ENCODE measurements at regions not wholly inside any gene's neighbourhood (a gene's known extent, or its start where the extent isn't known, plus 50 kb on each side); places are given as distances from the start of the nearest gene placed in this dataset.

- Histone ChIP-seq H2BK5ac (ENCODE audit: low read length) (no peak overlapping the region), H3K14ac (ENCODE audit: low read length) (no peak overlapping the region), H2AK5ac (ENCODE audit: low read depth, low read length) (no peak overlapping the region), H3K4me2 (ENCODE audit: insufficient read depth, low read length, poor library complexity, severe bottlenecking) (no peak overlapping the region), H4K91ac (ENCODE audit: low read depth, low read length, poor library complexity) (no peak overlapping the region), H2AFZ (ENCODE audit: low read length) (no peak overlapping the region), H3K9ac (ENCODE audit: low read depth, low read length, poor library complexity) (no peak overlapping the region), H4K8ac (ENCODE audit: low read depth, low read length) (no peak overlapping the region), H3K4me3 (ENCODE audit: low read length in 2 of 2) (no peak overlapping the region), H3K18ac (ENCODE audit: low read length) (no peak overlapping the region), H3K36me3 (replicated peaks in 1 of 2; ENCODE audit: control insufficient read depth in 2 of 2, insufficient read depth in 2 of 2, low read length in 2 of 2) (no peaks in the 10 kb centered on the region), H3K23ac (ENCODE audit: low read depth, low read length, poor library complexity) (no peak overlapping the region), H3K9me3 (replicated peaks in 1 of 2; ENCODE audit: control insufficient read depth in 2 of 2, insufficient read depth in 1 of 2, low read depth in 1 of 2, low read length in 2 of 2) (no peaks in the 10 kb centered on the region), H2BK12ac (ENCODE audit: low read length) (no peak overlapping the region), H2BK120ac (ENCODE audit: low read depth, low read length) (no peak overlapping the region), H3K27me3 (ENCODE audit: control insufficient read depth in 3 of 3, insufficient read depth in 3 of 3, low read depth in 1 of 3, low read length in 3 of 3) (no peaks in the 10 kb centered on the region), H3K79me1 (ENCODE audit: low read depth, low read length) (no peaks in the 10 kb centered on the region), H3K4me1 (ENCODE audit: control insufficient read depth in 2 of 2, insufficient read depth in 1 of 2, low read depth in 1 of 2, low read length in 2 of 2) (no peaks in the 10 kb centered on the region), H3K4ac (ENCODE audit: low read length) (no peak overlapping the region), H3K27ac (replicated peaks; ENCODE audit: low read length) (no peak overlapping the region), H2BK15ac (ENCODE audit: low read length) (no peak overlapping the region)
- no peak for DNase-seq (ENCODE audit: low spot score)
- WGBS, 2 donors (ENCODE audit: extremely low coverage in 2 of 2, insufficient read length in 2 of 2, insufficient replicate concordance in 1 of 2): no CpG with 5 or more reads among the region's 3 CpGs
Observed at GRCh38 chr5:52582313-52582712, 205.4 kb upstream of the ITGA1 start.

DNA sequence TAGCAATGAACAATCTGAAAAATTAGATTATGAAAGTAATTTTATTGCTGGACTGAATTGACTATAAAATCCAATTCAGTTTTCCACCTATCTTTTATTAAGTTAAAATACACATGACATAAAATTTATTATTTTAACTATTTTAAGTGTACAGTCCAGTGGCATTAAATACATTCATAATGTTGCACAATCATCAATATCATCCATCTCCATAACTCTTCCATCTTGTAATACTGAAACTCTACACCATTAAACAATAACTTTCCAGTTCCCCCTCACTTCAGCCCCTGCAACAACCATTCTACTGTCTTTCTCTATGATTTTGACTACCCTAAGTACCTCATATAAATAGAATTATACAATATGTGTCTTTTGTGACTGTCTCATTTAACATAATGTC is 200.6 kb upstream of the ITGA1 start:
- Histone ChIP-seq H3K4me3 (ENCODE audit: low read length in 2 of 2) (no peak overlapping the region), H4K91ac (ENCODE audit: low read depth, low read length, poor library complexity) (no peak overlapping the region), H3K9ac (ENCODE audit: low read depth, low read length, poor library complexity) (no peak overlapping the region), H3K27ac (replicated peaks; ENCODE audit: low read length) (no peak overlapping the region), H3K23ac (ENCODE audit: low read depth, low read length, poor library complexity) (no peak overlapping the region), H3K36me3 (replicated peaks in 1 of 2; ENCODE audit: control insufficient read depth in 2 of 2, insufficient read depth in 2 of 2, low read length in 2 of 2) (no peaks in the 10 kb centered on the region), H3K79me1 (ENCODE audit: low read depth, low read length) (no peaks in the 10 kb centered on the region), H3K18ac (ENCODE audit: low read length) (no peak overlapping the region), H3K14ac (ENCODE audit: low read length) (no peak overlapping the region), H2AK5ac (ENCODE audit: low read depth, low read length) (no peak overlapping the region), H3K9me3 (replicated peaks in 1 of 2; ENCODE audit: control insufficient read depth in 2 of 2, insufficient read depth in 1 of 2, low read depth in 1 of 2, low read length in 2 of 2) (no peaks in the 10 kb centered on the region), H2BK12ac (ENCODE audit: low read length) (no peak overlapping the region), H2AFZ (ENCODE audit: low read length) (no peak overlapping the region), H4K8ac (ENCODE audit: low read depth, low read length) (no peak overlapping the region), H3K4ac (ENCODE audit: low read length) (no peak overlapping the region), H2BK120ac (ENCODE audit: low read depth, low read length) (no peak overlapping the region), H2BK5ac (ENCODE audit: low read length) (no peak overlapping the region), H3K4me2 (ENCODE audit: insufficient read depth, low read length, poor library complexity, severe bottlenecking) (no peak overlapping the region), H2BK15ac (ENCODE audit: low read length) (no peak overlapping the region), H3K4me1 (ENCODE audit: control insufficient read depth in 2 of 2, insufficient read depth in 1 of 2, low read depth in 1 of 2, low read length in 2 of 2) (no peaks in the 10 kb centered on the region), H3K27me3 (ENCODE audit: control insufficient read depth in 3 of 3, insufficient read depth in 3 of 3, low read depth in 1 of 3, low read length in 3 of 3) (no peaks in the 10 kb centered on the region)
- no peak for DNase-seq (ENCODE audit: low spot score)

- Histone ChIP-seq H3K9ac (ENCODE audit: low read depth, low read length, poor library complexity) (no peak overlapping the region), H4K8ac (ENCODE audit: low read depth, low read length) (no peak overlapping the region), H3K79me1 (ENCODE audit: low read depth, low read length) (no peaks in the 10 kb centered on the region), H3K36me3 (replicated peaks in 1 of 2; ENCODE audit: control insufficient read depth in 2 of 2, insufficient read depth in 2 of 2, low read length in 2 of 2) (no peaks in the 10 kb centered on the region), H3K27ac (replicated peaks; ENCODE audit: low read length) (no peak overlapping the region), H2AFZ (ENCODE audit: low read length) (no peak overlapping the region), H3K14ac (ENCODE audit: low read length) (no peak overlapping the region), H2BK15ac (ENCODE audit: low read length) (no peak overlapping the region), H3K23ac (ENCODE audit: low read depth, low read length, poor library complexity) (no peak overlapping the region), H3K9me3 (replicated peaks in 1 of 2; ENCODE audit: control insufficient read depth in 2 of 2, insufficient read depth in 1 of 2, low read depth in 1 of 2, low read length in 2 of 2) (peaks cover 0 to 2% of the 10 kb centered on the region in 2 donors), H2BK120ac (ENCODE audit: low read depth, low read length) (no peak overlapping the region), H3K27me3 (ENCODE audit: control insufficient read depth in 3 of 3, insufficient read depth in 3 of 3, low read depth in 1 of 3, low read length in 3 of 3) (no peaks in the 10 kb centered on the region), H3K4me2 (ENCODE audit: insufficient read depth, low read length, poor library complexity, severe bottlenecking) (no peak overlapping the region), H3K4me3 (ENCODE audit: low read length in 2 of 2) (no peak overlapping the region), H4K91ac (ENCODE audit: low read depth, low read length, poor library complexity) (no peak overlapping the region), H3K18ac (ENCODE audit: low read length) (no peak overlapping the region), H2BK5ac (ENCODE audit: low read length) (no peak overlapping the region), H2AK5ac (ENCODE audit: low read depth, low read length) (no peak overlapping the region), H2BK12ac (ENCODE audit: low read length) (no peak overlapping the region), H3K4ac (ENCODE audit: low read length) (no peak overlapping the region), H3K4me1 (ENCODE audit: control insufficient read depth in 2 of 2, insufficient read depth in 1 of 2, low read depth in 1 of 2, low read length in 2 of 2) (no peaks in the 10 kb centered on the region)
- DNase-seq (ENCODE audit: low spot score): no peak
- no CpG with 5 or more reads among the region's 2 CpGs for WGBS, 2 donors (ENCODE audit: extremely low coverage in 2 of 2, insufficient read length in 2 of 2, insufficient replicate concordance in 1 of 2)
Observed at GRCh38 chr5:52597625-52598024, 190.1 kb upstream of the ITGA1 start.

GRCh38 chr5:52598968-52599367 is 188.7 kb upstream of the ITGA1 start:
- Histone ChIP-seq H3K18ac (ENCODE audit: low read length) (no peak overlapping the region), H2BK12ac (ENCODE audit: low read length) (no peak overlapping the region), H3K4me3 (ENCODE audit: low read length in 2 of 2) (no peak overlapping the region), H3K79me1 (ENCODE audit: low read depth, low read length) (no peaks in the 10 kb centered on the region), H3K14ac (ENCODE audit: low read length) (no peak overlapping the region), H2AK5ac (ENCODE audit: low read depth, low read length) (no peak overlapping the region), H3K4me1 (ENCODE audit: control insufficient read depth in 2 of 2, insufficient read depth in 1 of 2, low read depth in 1 of 2, low read length in 2 of 2) (no peaks in the 10 kb centered on the region), H3K9me3 (replicated peaks in 1 of 2; ENCODE audit: control insufficient read depth in 2 of 2, insufficient read depth in 1 of 2, low read depth in 1 of 2, low read length in 2 of 2) (peaks cover 0 to 2% of the 10 kb centered on the region in 2 donors), H3K9ac (ENCODE audit: low read depth, low read length, poor library complexity) (no peak overlapping the region), H3K36me3 (replicated peaks in 1 of 2; ENCODE audit: control insufficient read depth in 2 of 2, insufficient read depth in 2 of 2, low read length in 2 of 2) (no peaks in the 10 kb centered on the region), H3K27ac (replicated peaks; ENCODE audit: low read length) (no peak overlapping the region), H3K4me2 (ENCODE audit: insufficient read depth, low read length, poor library complexity, severe bottlenecking) (no peak overlapping the region), H4K8ac (ENCODE audit: low read depth, low read length) (no peak overlapping the region), H4K91ac (ENCODE audit: low read depth, low read length, poor library complexity) (no peak overlapping the region), H3K4ac (ENCODE audit: low read length) (no peak overlapping the region), H3K23ac (ENCODE audit: low read depth, low read length, poor library complexity) (no peak overlapping the region), H2BK120ac (ENCODE audit: low read depth, low read length) (no peak overlapping the region), H2BK15ac (ENCODE audit: low read length) (no peak overlapping the region), H2AFZ (ENCODE audit: low read length) (no peak overlapping the region), H2BK5ac (ENCODE audit: low read length) (no peak overlapping the region), H3K27me3 (ENCODE audit: control insufficient read depth in 3 of 3, insufficient read depth in 3 of 3, low read depth in 1 of 3, low read length in 3 of 3) (no peaks in the 10 kb centered on the region)
- no CpG with 5 or more reads among the region's 5 CpGs for WGBS, 2 donors (ENCODE audit: extremely low coverage in 2 of 2, insufficient read length in 2 of 2, insufficient replicate concordance in 1 of 2)
- DNase-seq (ENCODE audit: low spot score): no peak
